Astrocyte (in vitro differentiated cells and primary cell): ENCODE measurements at regions not wholly inside any gene's neighbourhood (a gene's known extent, or its start where the extent isn't known, plus 50 kb on each side); places are given as distances from the start of the nearest gene placed in this dataset.

ENCODE experiments used
- EZH2 ChIP-seq: IDR thresholded peaks from 2 replicates; pipeline ENCODE4 v1.6.1; 2012; ENCODE audit warnings: mild to moderate bottlenecking, low read length, inconsistent platforms; ENCODE audit not compliant: insufficient read depth
- TF ChIP-seq, protein P1 (sequence below): IDR thresholded peaks from 2 replicates; pipeline ENCODE4 v1.5.1; 2011; ENCODE audit warnings: low read depth, mild to moderate bottlenecking, inconsistent platforms, low read length, moderate library complexity; ENCODE audit not compliant: insufficient read depth

DNA sequence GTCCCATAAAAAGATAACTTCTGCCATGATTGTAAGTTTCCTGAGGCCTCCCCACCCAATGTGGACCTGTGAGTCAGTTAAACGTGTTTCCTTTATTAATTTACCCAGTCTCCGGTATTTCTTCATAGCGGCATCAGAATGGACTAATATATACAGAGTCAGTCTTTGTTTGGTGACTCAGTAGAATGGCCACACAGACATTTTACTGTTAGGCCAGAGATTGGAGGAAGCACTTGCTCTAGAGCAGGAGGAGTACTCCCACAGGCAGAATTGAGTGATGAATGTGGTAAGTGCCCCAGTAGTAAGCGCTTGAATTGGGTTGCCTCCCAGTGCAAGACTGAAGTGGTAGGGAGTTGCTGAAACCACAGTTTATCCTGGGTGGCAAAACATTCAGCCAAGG lies 149.5 kb upstream of the SMIM30 start:
- TF ChIP-seq, protein P1, sequence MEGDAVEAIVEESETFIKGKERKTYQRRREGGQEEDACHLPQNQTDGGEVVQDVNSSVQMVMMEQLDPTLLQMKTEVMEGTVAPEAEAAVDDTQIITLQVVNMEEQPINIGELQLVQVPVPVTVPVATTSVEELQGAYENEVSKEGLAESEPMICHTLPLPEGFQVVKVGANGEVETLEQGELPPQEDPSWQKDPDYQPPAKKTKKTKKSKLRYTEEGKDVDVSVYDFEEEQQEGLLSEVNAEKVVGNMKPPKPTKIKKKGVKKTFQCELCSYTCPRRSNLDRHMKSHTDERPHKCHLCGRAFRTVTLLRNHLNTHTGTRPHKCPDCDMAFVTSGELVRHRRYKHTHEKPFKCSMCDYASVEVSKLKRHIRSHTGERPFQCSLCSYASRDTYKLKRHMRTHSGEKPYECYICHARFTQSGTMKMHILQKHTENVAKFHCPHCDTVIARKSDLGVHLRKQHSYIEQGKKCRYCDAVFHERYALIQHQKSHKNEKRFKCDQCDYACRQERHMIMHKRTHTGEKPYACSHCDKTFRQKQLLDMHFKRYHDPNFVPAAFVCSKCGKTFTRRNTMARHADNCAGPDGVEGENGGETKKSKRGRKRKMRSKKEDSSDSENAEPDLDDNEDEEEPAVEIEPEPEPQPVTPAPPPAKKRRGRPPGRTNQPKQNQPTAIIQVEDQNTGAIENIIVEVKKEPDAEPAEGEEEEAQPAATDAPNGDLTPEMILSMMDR: no peak
- no peak for TF ChIP-seq EZH2
